Hepatocyte (in vitro differentiated cells): ENCODE measurements at regions not wholly inside any gene's neighbourhood (a gene's known extent, or its start where the extent isn't known, plus 50 kb on each side); places are given as distances from the start of the nearest gene placed in this dataset.

Experiments
- CTCF ChIP-seq: fragments of 200-600 bp; sonication (generic); IDR thresholded peaks from 2 replicates; pipeline ENCODE4 v1.5.1; 2016; ENCODE audit warnings: antibody characterized with exemption, mild to moderate bottlenecking; ENCODE audit not compliant: poor library complexity
- EZH2 ChIP-seq: fragments of 200-600 bp; sonication (generic); IDR thresholded peaks from 2 replicates; pipeline ENCODE4 v1.6.1; 2016; ENCODE audit warnings: antibody characterized with exemption, mild to moderate bottlenecking, borderline replicate concordance
- EZH2phosphoT487 ChIP-seq: fragments of 200-600 bp; sonication (generic); IDR thresholded peaks from one replicate; pipeline ENCODE4 v1.6.1; 2018; ENCODE audit warnings: antibody characterized with exemption, mild to moderate bottlenecking, low read depth, moderate library complexity; ENCODE audit not compliant: unreplicated experiment, severe bottlenecking

DNA sequence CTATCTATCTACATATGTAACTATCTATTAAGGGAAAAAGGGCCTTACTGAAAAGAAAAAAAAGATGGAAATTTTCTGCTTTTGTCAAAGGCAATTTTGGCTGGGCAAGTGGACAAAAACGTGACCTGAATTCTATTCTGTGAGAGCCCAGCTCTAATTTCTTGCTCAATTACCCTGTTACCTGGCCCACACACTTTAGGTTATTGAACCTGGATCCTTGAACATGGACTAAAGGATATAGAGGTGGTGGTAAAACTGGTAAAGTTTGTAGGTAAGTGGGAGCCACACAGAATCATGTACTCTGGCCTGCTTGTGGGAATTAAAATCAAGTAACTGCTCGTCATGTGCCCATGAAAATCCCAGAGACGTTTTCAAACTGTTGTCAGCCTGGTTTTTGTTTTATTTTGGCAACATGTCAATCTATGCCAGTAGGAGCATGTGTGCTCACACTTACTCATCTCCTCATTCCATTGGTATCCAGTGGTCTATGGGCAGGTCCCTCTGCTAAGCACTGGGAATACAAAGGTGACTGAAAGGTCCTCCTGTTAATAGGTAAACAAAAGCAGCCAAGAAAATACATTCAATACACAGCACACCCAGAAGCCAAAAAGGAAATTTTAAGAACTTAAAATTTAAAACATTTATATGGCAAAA, 113.7 kb upstream of the WARS2 start:
- TF ChIP-seq CTCF (no peak), EZH2phosphoT487 (no peak), EZH2 (no peak)
